Fibroblast of mammary gland (primary cell): ENCODE measurements at regions not wholly inside any gene's neighbourhood (a gene's known extent, or its start where the extent isn't known, plus 50 kb on each side); places are given as distances from the start of the nearest gene placed in this dataset.

Experiments used
- DNase-seq: peaks from one replicate; pipeline ENCODE4 v3.0.0-alpha.2; 2010; ENCODE audit warnings: low read depth
- H3K4me3 ChIP-seq: 2 replicates; pipeline ENCODE4 v1.5.1; 2011; ENCODE audit warnings: low read depth, mild to moderate bottlenecking, low read length, moderate library complexity; ENCODE audit not compliant: control insufficient read depth
- CTCF ChIP-seq: conservative IDR thresholded peaks from 2 replicates; pipeline ENCODE4 v1.5.1; 2011; ENCODE audit warnings: low read depth, low read length, inconsistent platforms; ENCODE audit not compliant: control insufficient read depth, insufficient read depth

- no peak for DNase-seq
- TF ChIP-seq CTCF, result no peak
- H3K4me3 ChIP-seq, result no peak overlapping the region
These were observed 593.6 kb downstream of the ZIC1 start for GRCh38 chr3:148002705-148003205.

GRCh38 chr3:148004331-148004730 is 595.2 kb downstream of the ZIC1 start:
- H3K4me3 ChIP-seq, result no peak overlapping the region
- no peak for TF ChIP-seq CTCF
- DNase-seq, result no peak

GRCh38 chr3:148005456-148005855 is 596.3 kb downstream of the ZIC1 start:
- H3K4me3 ChIP-seq, result no peak overlapping the region
- TF ChIP-seq CTCF, result no peak
- no peak for DNase-seq

- H3K4me3 ChIP-seq, result no peak overlapping the region
- peak; percentile 85 for DNase-seq
- TF ChIP-seq CTCF, result no peak
These were observed 597.3 kb downstream of the ZIC1 start for GRCh38 chr3:148006508-148006907.

GRCh38 chr3:148008591-148008990 is 599.4 kb downstream of the ZIC1 start:
- TF ChIP-seq CTCF, result no peak
- no peak for DNase-seq
- H3K4me3 ChIP-seq, result no peak overlapping the region

- TF ChIP-seq CTCF, result no peak
- no peak for DNase-seq
These were observed 611.7 kb downstream of the ZIC1 start for GRCh38 chr3:148020861-148021260.

GRCh38 chr3:148021381-148021780 is 612.2 kb downstream of the ZIC1 start:
- no peak for TF ChIP-seq CTCF
- H3K4me3 ChIP-seq, result no peak overlapping the region
- no peak for DNase-seq

More at GRCh38 chr3:148020861-148021260, 611.7 kb downstream of the ZIC1 start:
- H3K4me3 ChIP-seq, result no peak overlapping the region
